ENCODE measurements at regions not wholly inside any gene's neighbourhood (a gene's known extent, or its start where the extent isn't known, plus 50 kb on each side); places are given as distances from the start of the nearest gene placed in this dataset.

DNA sequence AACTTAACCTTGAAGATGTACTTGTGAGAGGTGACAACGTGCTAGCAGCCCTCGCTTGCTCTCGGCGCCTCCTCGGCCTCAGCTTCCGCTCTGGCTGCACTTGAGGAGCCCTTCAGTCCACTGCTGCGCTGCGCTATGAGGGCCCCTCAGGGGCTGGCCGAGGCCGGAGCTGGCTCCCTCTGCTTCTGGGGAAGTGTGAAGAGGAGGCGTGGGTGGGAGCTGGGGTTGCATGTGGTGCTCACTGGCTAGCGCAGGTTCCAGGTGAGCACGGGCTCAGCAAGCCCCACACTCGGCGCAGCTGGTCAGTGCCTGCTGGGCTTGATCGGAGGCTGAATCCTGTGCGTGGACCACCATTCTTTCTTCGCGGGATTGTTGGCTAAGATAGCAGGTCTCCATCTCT, 166.1 kb downstream of the MRPS30 start:
- DNase-seq (ENCODE audit: low read depth, low spot score) (no peak), FAIRE-seq (no peak)
- Histone ChIP-seq H3K4me1 (ENCODE audit: control insufficient read depth, extremely low read depth, insufficient read depth, low read length) (no peaks in the 10 kb centered on the region), H3K9me3 (ENCODE audit: control insufficient read depth, low read depth, low read length) (no peaks in the 10 kb centered on the region), H4K20me1 (ENCODE audit: control insufficient read depth, extremely low read depth, insufficient read depth, low read length) (no peaks in the 10 kb centered on the region), H3K27me3 (ENCODE audit: control insufficient read depth, extremely low read depth, insufficient read depth, low read length) (no peaks in the 10 kb centered on the region), H3K4me2 (ENCODE audit: control insufficient read depth, extremely low read depth, insufficient read depth, low read depth, low read length) (no peak overlapping the region), H3K9me1 (ENCODE audit: control insufficient read depth, extremely low read depth, insufficient read depth, low read length) (no peaks in the 10 kb centered on the region), H3K36me3 (ENCODE audit: control insufficient read depth in 2 of 2, extremely low read depth in 1 of 2, insufficient read depth in 2 of 2, low read length in 2 of 2) (no peaks in the 10 kb centered on the region), H2AFZ (ENCODE audit: control insufficient read depth, low read length) (no peak overlapping the region), H3K79me2 (ENCODE audit: control insufficient read depth, insufficient read depth, low read length) (no peaks in the 10 kb centered on the region), H3K4me3 (ENCODE audit: control insufficient read depth in 2 of 3, extremely low read depth in 1 of 3, insufficient read depth in 2 of 3, low read depth in 1 of 3, low read length in 3 of 3) (no peak overlapping the region), H3K27ac (ENCODE audit: control insufficient read depth, insufficient read depth, low read length) (no peak overlapping the region), H3K9ac (ENCODE audit: control insufficient read depth, extremely low read depth, insufficient read depth, low read length) (no peak overlapping the region)
- TF ChIP-seq, protein P1, sequence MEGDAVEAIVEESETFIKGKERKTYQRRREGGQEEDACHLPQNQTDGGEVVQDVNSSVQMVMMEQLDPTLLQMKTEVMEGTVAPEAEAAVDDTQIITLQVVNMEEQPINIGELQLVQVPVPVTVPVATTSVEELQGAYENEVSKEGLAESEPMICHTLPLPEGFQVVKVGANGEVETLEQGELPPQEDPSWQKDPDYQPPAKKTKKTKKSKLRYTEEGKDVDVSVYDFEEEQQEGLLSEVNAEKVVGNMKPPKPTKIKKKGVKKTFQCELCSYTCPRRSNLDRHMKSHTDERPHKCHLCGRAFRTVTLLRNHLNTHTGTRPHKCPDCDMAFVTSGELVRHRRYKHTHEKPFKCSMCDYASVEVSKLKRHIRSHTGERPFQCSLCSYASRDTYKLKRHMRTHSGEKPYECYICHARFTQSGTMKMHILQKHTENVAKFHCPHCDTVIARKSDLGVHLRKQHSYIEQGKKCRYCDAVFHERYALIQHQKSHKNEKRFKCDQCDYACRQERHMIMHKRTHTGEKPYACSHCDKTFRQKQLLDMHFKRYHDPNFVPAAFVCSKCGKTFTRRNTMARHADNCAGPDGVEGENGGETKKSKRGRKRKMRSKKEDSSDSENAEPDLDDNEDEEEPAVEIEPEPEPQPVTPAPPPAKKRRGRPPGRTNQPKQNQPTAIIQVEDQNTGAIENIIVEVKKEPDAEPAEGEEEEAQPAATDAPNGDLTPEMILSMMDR (optimal IDR thresholded peaks at IDR 0.05 in 1 of 3, IDR thresholded peaks at IDR 0.05 in 1 of 3, conservative IDR thresholded peaks at IDR 0.05 in 1 of 3; ENCODE audit: extremely low read depth in 1 of 3, insufficient read depth in 2 of 3, low read length in 3 of 3), result no peak
- TF ChIP-seq EZH2 (IDR thresholded peaks at IDR 0.05; ENCODE audit: low read length), result no peak
- dilution Hi-C loops (cut with MboI; ENCODE audit: extremely low pct_ligation_motif_present, low sequenced_read_pairs), result no loop called here

- no peaks in the 10 kb centered on the region for H4K20me1 ChIP-seq (ENCODE audit: control insufficient read depth, extremely low read depth, insufficient read depth, low read length)
- H3K4me1 ChIP-seq (ENCODE audit: control insufficient read depth, extremely low read depth, insufficient read depth, low read length), result no peaks in the 10 kb centered on the region
- FAIRE-seq (no peak), DNase-seq (ENCODE audit: low read depth, low spot score) (no peak)
- H3K36me3 ChIP-seq (ENCODE audit: control insufficient read depth in 2 of 2, extremely low read depth in 1 of 2, insufficient read depth in 2 of 2, low read length in 2 of 2), result no peaks in the 10 kb centered on the region
- H3K9me1 ChIP-seq (ENCODE audit: control insufficient read depth, extremely low read depth, insufficient read depth, low read length), result no peaks in the 10 kb centered on the region
- no peak overlapping the region for H3K4me2 ChIP-seq (ENCODE audit: control insufficient read depth, extremely low read depth, insufficient read depth, low read depth, low read length)
- dilution Hi-C loops (cut with MboI; ENCODE audit: extremely low pct_ligation_motif_present, low sequenced_read_pairs), result no loop called here
- H3K27ac ChIP-seq (ENCODE audit: control insufficient read depth, insufficient read depth, low read length), result no peak overlapping the region
- TF ChIP-seq, protein P1 (optimal IDR thresholded peaks at IDR 0.05 in 1 of 3, IDR thresholded peaks at IDR 0.05 in 1 of 3, conservative IDR thresholded peaks at IDR 0.05 in 1 of 3; ENCODE audit: extremely low read depth in 1 of 3, insufficient read depth in 2 of 3, low read length in 3 of 3), result no peak
- TF ChIP-seq EZH2 (IDR thresholded peaks at IDR 0.05; ENCODE audit: low read length), result no peak
- H3K79me2 ChIP-seq (ENCODE audit: control insufficient read depth, insufficient read depth, low read length), result no peaks in the 10 kb centered on the region
- no peak overlapping the region for H2AFZ ChIP-seq (ENCODE audit: control insufficient read depth, low read length)
- no peaks in the 10 kb centered on the region for H3K27me3 ChIP-seq (ENCODE audit: control insufficient read depth, extremely low read depth, insufficient read depth, low read length)
- H3K4me3 ChIP-seq (ENCODE audit: control insufficient read depth in 2 of 3, extremely low read depth in 1 of 3, insufficient read depth in 2 of 3, low read depth in 1 of 3, low read length in 3 of 3), result no peak overlapping the region
- H3K9ac ChIP-seq (ENCODE audit: control insufficient read depth, extremely low read depth, insufficient read depth, low read length), result no peak overlapping the region
- H3K9me3 ChIP-seq (ENCODE audit: control insufficient read depth, low read depth, low read length), result no peaks in the 10 kb centered on the region
Observed at GRCh38 chr5:44981708-44982107, 173.0 kb downstream of the MRPS30 start.
